A549 (cell line): ENCODE measurements at regions not wholly inside any gene's neighbourhood (a gene's known extent, or its start where the extent isn't known, plus 50 kb on each side); places are given as distances from the start of the nearest gene placed in this dataset.

Source experiments
- CBX2 ChIP-seq: fragments of 200-600 bp; sonication (generic); IDR thresholded peaks from 2 replicates; pipeline ENCODE4 v1.6.1; 2016; ENCODE audit warnings: low read depth, mild to moderate bottlenecking, borderline replicate concordance
- CTCF ChIP-seq: fragments of >200 bp; sonication (Bioruptor Twin); formaldehyde crosslinking; IDR thresholded peaks from 3 replicates; pipeline ENCODE4 v1.5.1; 2016
- EP300 ChIP-seq, 2 experiments: fragments of >200 bp; sonication (Bioruptor Twin); formaldehyde crosslinking; IDR thresholded peaks; 2 replicates in 1 of 2; 3 replicates in 1 of 2; pipeline ENCODE4 v1.6.1; 2016 to 2017
- FOXS1 ChIP-seq: fragments of 250-450 bp; sonication (Bioruptor Pico); IDR thresholded peaks from 2 replicates; pipeline ENCODE4 v1.5.0; 2020; ENCODE audit warnings: mild to moderate bottlenecking, moderate library complexity
- GATA3 ChIP-seq: IDR thresholded peaks from 2 replicates; pipeline ENCODE4 v1.6.1; 2012; ENCODE audit warnings: borderline replicate concordance
- MAFK ChIP-seq: fragments of 450-650 bp; IDR thresholded peaks from 2 replicates; pipeline ENCODE4 v1.6.1; 2014; ENCODE audit not compliant: partially characterized antibody
- MYC ChIP-seq: IDR thresholded peaks from 2 replicates; pipeline ENCODE4 v1.6.1; 2012; ENCODE audit warnings: mild to moderate bottlenecking, inconsistent platforms, low read length, improper control_type of control experiment, borderline replicate concordance
- PBX3 ChIP-seq: IDR thresholded peaks from 2 replicates; pipeline ENCODE4 v1.6.1; 2012
- POLR2A ChIP-seq: IDR thresholded peaks from 2 replicates; pipeline ENCODE4 v1.6.1; 2012; ENCODE audit warnings: mild to moderate bottlenecking, low read length
- POLR2AphosphoS2 ChIP-seq: conservative IDR thresholded peaks from 2 replicates; pipeline ENCODE4 v1.6.1; 2012; ENCODE audit warnings: low read length, improper control_type of control experiment, inconsistent platforms
- RAD21 ChIP-seq, 2 experiments: fragments of >200 bp in 1 of 2; sonication (Bioruptor Twin) in 1 of 2; formaldehyde crosslinking in 1 of 2; IDR thresholded peaks in 1 of 2; conservative IDR thresholded peaks in 1 of 2; 2 replicates in 1 of 2; 3 replicates in 1 of 2; pipeline ENCODE4 v1.6.1; 2012 to 2018; ENCODE audit warnings: inconsistent platforms in 1 of 2
- RFX5 ChIP-seq: fragments of 450-650 bp; IDR thresholded peaks from 2 replicates; pipeline ENCODE4 v1.7.1; 2014; ENCODE audit warnings: antibody characterized with exemption, mild to moderate bottlenecking, moderate library complexity
- ZC3H11A ChIP-seq: fragments of 450-650 bp; IDR thresholded peaks from 2 replicates; pipeline ENCODE4 v1.6.1; 2014; ENCODE audit warnings: antibody characterized with exemption, mild to moderate bottlenecking
- TF ChIP-seq, protein P1 (sequence below): fragments of 450-650 bp; IDR thresholded peaks from 2 replicates; pipeline ENCODE4 v1.6.1; 2014; ENCODE audit warnings: antibody characterized with exemption

DNA sequence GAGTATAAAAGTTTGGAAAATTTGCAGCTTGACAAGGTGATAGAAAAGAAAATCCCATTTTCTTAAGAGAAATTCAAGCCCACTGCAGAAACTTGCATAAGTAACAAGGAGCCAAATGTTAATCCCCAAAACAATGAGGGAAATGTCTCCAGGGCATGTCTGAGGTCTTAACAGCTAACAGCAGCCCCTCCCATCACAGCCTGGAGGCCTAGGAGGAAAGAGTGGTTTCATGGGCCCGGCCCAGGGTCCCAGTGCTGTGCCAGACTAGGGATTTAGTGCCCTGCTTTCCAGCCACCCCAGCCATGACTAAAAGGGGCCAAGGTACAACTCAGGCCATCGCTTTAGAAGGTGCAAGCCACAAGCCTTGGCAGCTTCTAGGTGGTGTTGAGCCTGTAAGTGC, 123.7 kb upstream of the TRPC6 start:
- no peak for TF ChIP-seq MAFK
- no peak for TF ChIP-seq CTCF
- TF ChIP-seq, protein P1, sequence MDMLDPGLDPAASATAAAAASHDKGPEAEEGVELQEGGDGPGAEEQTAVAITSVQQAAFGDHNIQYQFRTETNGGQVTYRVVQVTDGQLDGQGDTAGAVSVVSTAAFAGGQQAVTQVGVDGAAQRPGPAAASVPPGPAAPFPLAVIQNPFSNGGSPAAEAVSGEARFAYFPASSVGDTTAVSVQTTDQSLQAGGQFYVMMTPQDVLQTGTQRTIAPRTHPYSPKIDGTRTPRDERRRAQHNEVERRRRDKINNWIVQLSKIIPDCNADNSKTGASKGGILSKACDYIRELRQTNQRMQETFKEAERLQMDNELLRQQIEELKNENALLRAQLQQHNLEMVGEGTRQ: no peak
- no peak for TF ChIP-seq CBX2
- TF ChIP-seq POLR2A: no peak
- no peak for TF ChIP-seq RFX5
- TF ChIP-seq GATA3: no peak
- TF ChIP-seq POLR2AphosphoS2: no peak
- no peak for TF ChIP-seq PBX3
- no peak for TF ChIP-seq ZC3H11A
- no peak for TF ChIP-seq FOXS1 (CRISPR knock-in tag)
- no peak for TF ChIP-seq MYC
- no peak for TF ChIP-seq RAD21 (conservative IDR thresholded peaks at IDR 0.05 in 1 of 2, IDR thresholded peaks at IDR 0.05 in 1 of 2)
- TF ChIP-seq EP300 (IDR thresholded peaks at IDR 0.05): no peak
